Dendritic cell treated with granulocyte-macrophage colony-stimulating factor and Interleukin-4, amounts not matched to agents 40 ng/mL and 50 ng/mL, for 4 days (primary cell): ENCODE measurements at regions not wholly inside any gene's neighbourhood (a gene's known extent, or its start where the extent isn't known, plus 50 kb on each side); places are given as distances from the start of the nearest gene placed in this dataset.
A peak's percentile ranks its signal among the peaks of the same experiment; 100 is the strongest.

ENCODE experiments used
- H3K27ac Mint-ChIP-seq: one replicate; pipeline ENCODE4 v1.8.0; 2022; ENCODE audit warnings: mild to moderate bottlenecking, mixed read lengths
- H3K27me3 Mint-ChIP-seq: one replicate; pipeline ENCODE4 v1.8.0; 2022; ENCODE audit warnings: mild to moderate bottlenecking, mixed read lengths
- H3K36me3 Mint-ChIP-seq: one replicate; pipeline ENCODE4 v1.8.0; 2022; ENCODE audit warnings: low read depth, mixed read lengths
- H3K4me1 Mint-ChIP-seq: one replicate; pipeline ENCODE4 v1.8.0; 2022; ENCODE audit warnings: low read depth, mixed read lengths
- H3K4me3 Mint-ChIP-seq: one replicate; pipeline ENCODE4 v1.8.0; 2022; ENCODE audit warnings: mild to moderate bottlenecking, moderate library complexity, mixed read lengths
- H3K9me3 Mint-ChIP-seq: one replicate; pipeline ENCODE4 v1.8.0; 2022; ENCODE audit warnings: mixed read lengths
- intact Hi-C: fragments of 100-400 bp; cut with micrococcal nuclease; formaldehyde crosslinking; loops from one replicate; pipeline ENCODE4 v1.15.0; 2022

DNA sequence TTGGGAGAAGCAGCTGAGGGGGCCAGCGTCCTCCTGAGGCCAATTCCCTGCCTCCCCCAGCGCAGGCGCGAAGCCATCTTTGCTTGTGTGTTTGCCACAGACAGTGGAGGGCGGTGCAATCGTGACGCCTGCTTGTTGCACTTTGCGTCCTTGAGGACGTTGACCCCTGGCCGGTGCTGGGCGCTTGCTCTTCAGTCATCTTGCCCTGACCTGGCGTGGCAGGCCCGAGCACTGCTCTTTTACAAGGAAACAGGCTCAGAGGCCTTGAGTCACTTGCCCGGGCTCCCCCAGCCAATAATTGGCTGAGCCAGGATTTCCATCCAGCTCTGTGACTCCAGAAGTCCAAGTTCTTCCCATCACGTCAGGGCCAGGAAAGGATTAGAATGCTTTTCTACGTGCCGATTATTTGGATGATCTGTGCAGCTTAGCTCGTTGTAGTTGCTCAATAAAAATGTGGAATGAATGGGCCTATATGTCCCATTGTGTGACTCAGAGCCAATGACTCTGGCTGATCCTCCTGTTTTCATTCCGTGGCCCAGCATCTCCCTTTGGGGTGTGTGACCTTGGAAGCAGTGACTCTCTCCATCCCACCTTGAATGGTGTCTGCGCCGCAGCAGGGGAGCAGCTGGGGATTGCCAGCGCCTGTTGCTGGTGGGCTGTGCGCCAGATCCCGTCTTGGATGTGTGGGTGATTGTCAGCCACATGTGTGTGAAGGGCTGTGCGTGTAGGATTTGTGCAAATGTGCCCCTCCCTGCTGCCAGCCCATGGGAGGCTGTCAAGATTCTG lies 214.1 kb downstream of the SEC14L1 start:
- Mint-ChIP-seq H3K4me3 (no peak overlapping the region), H3K36me3 (peaks cover 47% of the 10 kb centered on the region), H3K27ac (no peak overlapping the region), H3K27me3 (no peaks in the 10 kb centered on the region), H3K4me1 (peaks cover 73% of the 10 kb centered on the region), H3K9me3 (no peaks in the 10 kb centered on the region)
- intact Hi-C loops = no loop called here

DNA sequence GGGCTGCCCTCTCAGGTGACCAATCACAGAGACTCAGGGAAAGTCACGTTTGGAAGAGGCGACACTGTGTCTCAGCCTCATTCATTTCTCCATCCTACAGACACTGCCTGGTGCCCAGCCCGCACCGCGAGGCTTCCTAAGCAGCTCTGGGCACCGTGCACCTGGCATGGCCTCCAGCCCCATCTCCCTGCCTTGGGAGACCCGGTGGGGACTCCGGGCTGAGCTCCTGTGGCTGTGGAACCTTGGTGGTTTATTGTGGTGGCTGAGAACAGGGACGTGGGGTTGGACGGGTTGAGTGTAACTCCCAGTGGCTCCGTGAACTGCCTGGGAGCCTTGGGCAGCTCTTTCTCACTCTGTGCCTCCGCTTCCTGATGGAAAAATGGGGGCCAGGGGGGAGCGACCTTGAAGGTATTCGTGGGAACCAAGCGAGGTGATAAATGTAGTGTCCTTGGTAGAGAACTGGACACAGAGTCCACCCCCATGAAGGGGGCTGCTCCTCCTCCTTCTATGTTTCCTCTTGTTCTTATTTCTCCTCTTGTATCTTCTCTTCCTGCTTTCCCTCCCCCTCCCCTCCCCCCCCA lies 215.4 kb downstream of the SEC14L1 start:
- Mint-ChIP-seq H3K27ac (no peak overlapping the region), H3K9me3 (no peaks in the 10 kb centered on the region), H3K36me3 (peaks cover 41% of the 10 kb centered on the region), H3K27me3 (no peaks in the 10 kb centered on the region), H3K4me3 (no peak overlapping the region), H3K4me1 (peaks cover 62% of the 10 kb centered on the region)
- intact Hi-C loops = no loop called here

DNA sequence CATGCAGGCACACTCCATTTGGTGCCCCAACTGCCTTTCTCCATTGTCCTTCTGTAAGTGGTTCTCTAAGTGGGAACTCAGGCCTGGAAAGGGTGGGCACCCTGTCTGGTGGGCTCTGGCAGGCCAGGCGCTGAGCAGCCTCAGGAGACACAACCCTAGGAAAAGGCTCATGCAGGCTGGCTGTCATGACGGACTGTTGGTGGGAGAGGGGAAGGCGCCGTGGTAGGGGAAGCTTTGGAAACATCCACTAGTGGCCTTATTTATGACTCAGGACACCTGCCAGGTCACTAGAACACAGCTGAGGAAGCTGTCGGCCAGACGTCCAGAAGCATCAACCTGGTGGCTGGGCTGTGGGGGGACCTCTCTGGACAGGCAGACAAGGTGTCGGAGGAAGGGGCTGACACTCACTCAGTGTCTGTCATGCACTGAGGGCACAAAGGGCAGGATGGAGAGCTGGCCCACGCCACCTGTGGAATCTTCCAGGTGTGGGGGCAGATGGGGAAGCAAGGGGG lies 216.0 kb downstream of the SEC14L1 start:
- Mint-ChIP-seq H3K4me1 (peaks cover 63% of the 10 kb centered on the region), H3K27ac (no peak overlapping the region), H3K36me3 (peaks cover 36% of the 10 kb centered on the region), H3K4me3 (no peak overlapping the region), H3K27me3 (no peaks in the 10 kb centered on the region), H3K9me3 (no peaks in the 10 kb centered on the region)
- intact Hi-C loops = no loop called here

DNA sequence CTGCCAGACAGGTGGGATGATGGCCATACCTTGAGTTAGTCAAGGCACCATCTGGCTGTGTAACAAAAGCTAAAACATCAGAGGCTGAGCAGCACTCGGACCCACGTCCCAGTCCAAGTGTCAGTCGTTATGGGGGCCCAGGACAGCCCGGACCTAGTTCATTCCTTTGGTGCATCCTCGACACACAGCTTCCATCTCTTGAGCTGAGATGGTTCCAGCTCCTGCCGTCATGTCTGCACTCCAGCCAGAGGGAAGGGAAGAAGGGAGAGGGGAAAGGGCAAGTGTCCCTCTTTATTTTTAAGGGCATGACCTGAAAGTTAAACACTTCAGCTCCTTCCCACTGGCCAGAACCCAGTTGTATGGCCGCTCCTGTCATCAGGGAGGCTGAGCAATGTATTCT lies 218.0 kb downstream of the SEC14L1 start:
- Mint-ChIP-seq H3K9me3 (no peaks in the 10 kb centered on the region), H3K4me1 (peaks cover 74% of the 10 kb centered on the region), H3K27ac (no peak overlapping the region), H3K36me3 (peaks cover 35% of the 10 kb centered on the region), H3K27me3 (no peaks in the 10 kb centered on the region), H3K4me3 (no peak overlapping the region)
- intact Hi-C loops = no loop called here

DNA sequence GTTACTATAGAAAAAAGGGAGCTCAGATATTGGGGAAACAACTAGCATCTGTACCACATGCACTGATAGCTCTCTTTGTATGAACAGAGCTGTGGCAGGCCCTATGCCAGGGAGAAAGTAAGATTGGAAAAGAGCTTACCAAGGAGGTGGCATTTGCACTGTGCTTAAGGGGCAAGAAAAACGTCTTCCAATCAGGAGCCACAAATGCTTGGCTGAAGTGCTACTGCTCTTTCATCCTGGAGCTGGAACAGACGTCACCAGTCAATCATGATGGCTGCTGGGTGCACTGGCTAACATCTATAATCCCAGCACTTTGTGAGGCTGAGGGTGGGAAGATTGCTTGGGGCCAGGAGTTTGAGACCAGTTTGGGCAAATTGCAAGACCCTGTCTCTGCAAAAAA lies 218.5 kb downstream of the SEC14L1 start:
- no peaks in the 10 kb centered on the region for H3K9me3 Mint-ChIP-seq
- H3K4me1 Mint-ChIP-seq = peaks cover 74% of the 10 kb centered on the region
- no peak overlapping the region for H3K4me3 Mint-ChIP-seq
- H3K27me3 Mint-ChIP-seq = no peaks in the 10 kb centered on the region
- H3K36me3 Mint-ChIP-seq = peaks cover 39% of the 10 kb centered on the region
- intact Hi-C loops = no loop called here
- H3K27ac Mint-ChIP-seq = no peak overlapping the region

DNA sequence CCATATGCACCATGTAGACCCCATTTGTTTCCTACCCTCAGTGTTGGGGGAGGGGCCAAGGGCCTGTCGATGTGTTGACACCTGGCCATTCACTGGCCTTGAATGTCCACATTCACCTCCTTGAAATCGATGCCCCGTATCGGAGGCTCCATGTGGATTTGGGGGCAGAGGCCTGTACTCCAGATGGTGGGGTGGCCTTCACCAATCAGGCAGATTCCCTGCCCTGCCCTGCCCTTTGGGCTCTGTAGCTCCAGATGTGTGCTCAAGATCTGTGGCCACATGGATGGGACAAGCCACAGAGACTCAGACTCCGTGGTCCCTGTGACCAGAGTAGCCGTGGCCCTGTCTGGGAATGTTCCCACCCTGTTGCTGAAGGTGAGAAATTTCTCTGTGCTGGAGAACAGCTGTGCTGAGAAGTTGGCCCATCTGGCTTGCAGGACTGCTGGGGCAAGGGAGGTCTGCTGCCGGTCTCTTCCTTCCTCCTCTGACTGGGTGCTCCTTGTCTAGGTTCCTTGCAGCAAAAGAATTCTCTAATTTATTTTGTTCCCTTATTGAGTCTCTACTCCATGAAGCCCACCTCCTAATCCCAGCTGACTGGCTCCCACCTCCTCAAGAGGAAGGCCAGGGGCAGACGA lies 221.3 kb downstream of the SEC14L1 start:
- H3K4me1 Mint-ChIP-seq = peaks cover 74% of the 10 kb centered on the region
- no peak overlapping the region for H3K27ac Mint-ChIP-seq

DNA sequence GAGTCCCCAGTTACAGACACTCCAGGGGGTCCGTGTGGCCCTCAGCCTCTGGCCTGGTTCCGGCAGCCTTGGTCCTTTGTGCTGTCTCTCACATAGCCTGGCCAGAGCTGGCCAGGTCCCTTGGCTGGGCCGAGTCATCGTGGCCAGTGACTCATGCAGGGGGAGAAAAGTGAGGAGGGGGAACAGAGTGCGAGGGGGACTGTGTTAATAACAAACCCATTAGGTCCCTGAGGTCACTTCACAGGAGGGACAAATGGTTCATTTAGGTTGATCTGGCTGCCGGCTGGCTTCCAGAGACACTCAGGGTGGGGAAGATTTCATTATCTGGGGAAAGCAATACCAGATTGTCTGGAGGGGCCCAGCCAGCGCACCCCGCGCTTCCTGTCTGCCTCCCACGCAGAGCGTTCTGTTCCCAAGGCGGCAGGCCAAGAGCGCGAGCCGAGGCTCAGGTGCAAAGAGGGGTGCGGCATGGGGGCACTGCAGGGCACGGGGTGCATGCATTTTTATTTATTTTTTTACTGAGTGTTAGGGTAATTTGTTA lies 223.1 kb downstream of the SEC14L1 start:
- Mint-ChIP-seq H3K27ac (peak overlapping the region; percentile 65), H3K4me3 (no peak overlapping the region), H3K4me1 (peaks cover 77% of the 10 kb centered on the region), H3K36me3 (peaks cover 50% of the 10 kb centered on the region), H3K9me3 (no peaks in the 10 kb centered on the region), H3K27me3 (no peaks in the 10 kb centered on the region)
- intact Hi-C loops = no loop called here

More for the DNA sequence above, 221.3 kb downstream of the SEC14L1 start:
- Mint-ChIP-seq H3K27me3 (no peaks in the 10 kb centered on the region), H3K36me3 (peaks cover 47% of the 10 kb centered on the region), H3K9me3 (no peaks in the 10 kb centered on the region), H3K4me3 (no peak overlapping the region)
- intact Hi-C loops = no loop called here

DNA sequence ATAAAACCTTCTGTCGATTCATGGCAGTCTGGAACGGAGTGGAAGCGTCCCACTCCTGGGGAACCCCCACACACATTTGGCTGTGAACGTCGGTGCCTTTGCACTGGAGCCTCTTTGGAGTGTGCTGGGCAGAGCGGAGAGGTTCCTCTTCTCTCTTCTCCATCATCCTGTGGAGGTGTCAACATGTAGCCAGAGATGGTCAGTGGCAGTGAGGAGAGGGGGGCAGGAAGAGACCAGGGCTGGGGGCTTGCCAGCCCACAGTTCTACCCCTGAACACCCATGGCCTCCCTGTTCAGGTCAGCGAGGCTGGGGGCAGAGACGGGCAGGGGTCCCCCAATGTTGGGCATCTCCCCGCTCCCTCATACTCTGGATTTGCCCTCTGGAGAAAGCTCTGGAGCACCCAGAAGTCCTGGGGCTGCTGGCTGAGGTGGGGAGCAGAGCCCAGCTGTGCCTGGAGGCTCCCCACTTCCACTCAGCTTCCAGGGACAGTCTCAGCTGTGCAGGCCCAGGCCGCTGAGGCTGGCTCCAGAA lies 223.7 kb downstream of the SEC14L1 start:
- no peaks in the 10 kb centered on the region for H3K27me3 Mint-ChIP-seq
- H3K9me3 Mint-ChIP-seq = no peaks in the 10 kb centered on the region
- peaks cover 80% of the 10 kb centered on the region for H3K4me1 Mint-ChIP-seq
- H3K36me3 Mint-ChIP-seq = peaks cover 44% of the 10 kb centered on the region
- H3K27ac Mint-ChIP-seq = peak overlapping the region; percentile 65
- H3K4me3 Mint-ChIP-seq = no peak overlapping the region
- intact Hi-C loops = no loop called here

DNA sequence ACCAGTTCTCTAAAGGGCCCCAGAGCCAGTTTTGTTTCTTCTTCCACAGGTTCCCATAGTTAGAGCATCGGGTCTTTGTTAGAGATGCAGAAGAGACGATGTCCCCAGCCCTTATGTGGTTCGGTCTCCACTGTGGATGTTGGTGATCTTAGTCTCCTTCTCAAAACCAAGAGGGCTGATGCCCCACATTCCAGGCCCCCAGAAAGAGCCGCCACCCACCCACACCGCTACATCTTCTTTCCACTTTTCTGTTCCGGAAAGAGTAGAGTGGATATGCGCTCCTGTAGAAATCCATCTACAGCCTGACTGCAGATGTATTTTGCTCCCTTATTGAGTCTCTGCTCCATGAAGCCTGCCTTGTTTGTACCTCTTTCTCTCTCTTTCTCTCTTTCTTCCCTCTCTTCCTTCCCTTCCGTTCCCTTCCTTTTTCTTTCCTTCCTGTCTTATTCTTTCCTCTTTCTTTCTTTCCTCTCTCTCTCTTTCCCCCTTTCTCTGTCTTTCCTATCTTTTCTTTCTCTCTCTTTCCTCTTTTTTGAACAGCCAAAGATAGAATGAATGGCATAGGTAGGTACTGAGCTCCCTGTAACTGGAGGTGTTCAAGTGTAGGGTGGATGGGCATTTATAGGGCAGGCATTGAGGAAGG lies 224.3 kb downstream of the SEC14L1 start:
- H3K27ac Mint-ChIP-seq = peak overlapping the region; percentile 57

DNA sequence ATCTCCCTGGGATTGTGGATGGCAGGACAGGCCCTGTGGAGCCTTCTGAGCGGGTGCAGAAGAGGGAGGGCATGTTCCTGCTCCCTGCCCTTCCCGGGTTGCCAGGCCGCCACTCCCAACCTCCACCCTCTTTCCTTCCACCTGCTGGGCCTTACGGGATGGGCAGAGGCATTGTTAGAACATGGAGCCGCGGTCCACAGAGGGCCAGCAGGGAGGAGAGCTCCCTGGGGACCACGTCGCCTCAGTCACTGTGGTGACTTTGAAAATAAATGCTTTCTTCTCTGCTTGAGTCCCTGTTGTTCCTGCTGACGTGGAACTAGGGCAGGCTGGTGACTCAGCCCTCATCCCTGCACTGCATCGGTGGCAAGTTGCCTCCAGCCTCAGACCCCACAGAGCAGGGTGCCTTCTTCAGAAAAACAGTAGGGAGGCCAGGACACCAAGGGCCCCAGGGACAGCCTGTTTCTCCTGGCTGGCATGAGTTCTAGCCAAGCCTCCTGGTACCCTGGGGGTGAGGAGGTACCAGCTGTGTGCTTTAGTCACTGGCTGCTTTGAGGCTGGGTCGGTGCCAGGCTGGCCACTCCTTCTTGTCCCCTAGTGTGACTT lies 224.9 kb downstream of the SEC14L1 start:
- Mint-ChIP-seq H3K9me3 (no peaks in the 10 kb centered on the region), H3K27ac (peak overlapping the region; percentile 57), H3K4me1 (peaks cover 90% of the 10 kb centered on the region), H3K36me3 (peaks cover 43% of the 10 kb centered on the region), H3K4me3 (no peak overlapping the region), H3K27me3 (no peaks in the 10 kb centered on the region)
- intact Hi-C loops = no loop called here

More for the DNA sequence above, 224.3 kb downstream of the SEC14L1 start:
- H3K27me3 Mint-ChIP-seq = no peaks in the 10 kb centered on the region
- H3K4me3 Mint-ChIP-seq = no peak overlapping the region
- peaks cover 43% of the 10 kb centered on the region for H3K36me3 Mint-ChIP-seq
- intact Hi-C loops = no loop called here
- peaks cover 84% of the 10 kb centered on the region for H3K4me1 Mint-ChIP-seq
- no peaks in the 10 kb centered on the region for H3K9me3 Mint-ChIP-seq

DNA sequence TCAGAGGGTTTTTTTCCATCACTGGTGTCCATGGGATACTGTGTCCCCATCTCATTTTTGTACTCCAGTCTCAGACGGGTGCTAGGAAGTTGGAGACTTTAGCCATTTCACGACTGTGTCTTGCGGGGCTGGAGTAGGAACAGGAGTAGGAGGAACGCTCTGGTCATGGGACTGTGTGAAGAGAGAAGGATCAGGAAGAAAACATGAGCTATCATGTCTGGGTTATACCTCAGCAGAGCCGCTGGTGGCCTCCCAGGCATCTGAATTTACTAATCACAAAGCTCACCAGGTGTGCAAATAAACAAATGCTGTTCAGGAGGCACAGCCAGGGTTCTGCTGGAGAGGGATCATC lies 225.4 kb downstream of the SEC14L1 start:
- peaks cover 43% of the 10 kb centered on the region for H3K36me3 Mint-ChIP-seq
- H3K27ac Mint-ChIP-seq = peak overlapping the region; percentile 57
- H3K4me1 Mint-ChIP-seq = peaks cover 92% of the 10 kb centered on the region
- H3K9me3 Mint-ChIP-seq = no peaks in the 10 kb centered on the region
- H3K27me3 Mint-ChIP-seq = no peaks in the 10 kb centered on the region
- H3K4me3 Mint-ChIP-seq = no peak overlapping the region
- intact Hi-C loops = no loop called here

DNA sequence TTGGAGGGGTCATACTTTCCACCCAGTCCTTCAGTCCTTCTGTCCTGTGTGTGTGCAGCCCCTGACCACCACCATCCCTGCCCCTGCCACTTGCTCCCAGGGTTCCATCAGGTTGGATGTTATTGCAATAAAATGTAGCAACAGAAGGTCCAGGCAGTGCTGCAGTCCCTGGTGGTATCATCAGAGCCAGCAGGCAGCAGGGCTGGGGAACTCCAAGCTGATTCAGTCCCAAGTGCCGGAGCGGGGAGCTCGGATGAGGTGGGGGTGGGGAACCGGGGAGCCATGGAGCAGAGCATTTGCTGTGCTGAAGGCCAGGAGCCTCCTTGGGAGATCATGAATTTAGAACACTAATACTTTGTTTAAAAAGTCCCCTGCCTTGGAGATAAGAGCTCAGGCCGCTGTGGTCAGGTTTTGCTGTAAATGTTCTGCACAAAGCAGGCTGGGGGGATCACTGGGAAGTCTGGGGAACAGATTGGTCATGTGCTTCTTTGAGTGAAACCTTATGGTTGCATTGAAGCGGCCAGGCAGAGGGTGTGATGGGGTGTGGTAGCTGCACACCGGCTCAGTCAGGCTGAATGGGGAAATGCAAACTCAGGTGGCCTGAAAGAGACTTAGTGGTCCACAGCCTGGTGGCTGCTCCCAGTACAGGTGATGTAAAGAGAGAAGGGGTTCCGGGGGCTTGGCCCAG lies 225.9 kb downstream of the SEC14L1 start:
- peaks cover 92% of the 10 kb centered on the region for H3K4me1 Mint-ChIP-seq
- intact Hi-C loops = no loop called here
- no peaks in the 10 kb centered on the region for H3K27me3 Mint-ChIP-seq
- H3K27ac Mint-ChIP-seq = peak overlapping the region; percentile 57
- H3K9me3 Mint-ChIP-seq = no peaks in the 10 kb centered on the region
- peaks cover 43% of the 10 kb centered on the region for H3K36me3 Mint-ChIP-seq
- no peak overlapping the region for H3K4me3 Mint-ChIP-seq

DNA sequence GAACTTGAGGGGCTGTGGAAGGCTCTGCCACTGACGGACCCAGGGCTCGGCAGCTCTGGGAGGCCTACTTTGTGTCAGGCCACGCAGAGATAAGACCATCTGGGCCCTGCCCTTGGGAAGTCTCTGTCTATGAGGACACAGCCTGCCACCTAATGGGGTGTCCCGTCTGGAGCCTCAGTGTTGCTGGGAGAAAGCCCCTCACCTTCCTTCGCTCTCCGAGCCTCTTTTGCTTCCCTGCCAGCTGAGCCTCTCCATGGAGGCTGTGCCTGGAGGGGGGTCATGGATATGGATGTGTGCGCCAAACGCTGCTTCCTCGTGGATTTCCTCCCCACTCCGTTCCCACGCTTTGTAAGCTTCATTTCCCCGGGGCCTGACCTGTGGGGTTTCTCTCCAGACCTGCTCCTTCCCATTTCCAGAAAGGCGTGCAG lies 228.8 kb downstream of the SEC14L1 start:
- H3K9me3 Mint-ChIP-seq = no peaks in the 10 kb centered on the region
- peaks cover 34% of the 10 kb centered on the region for H3K36me3 Mint-ChIP-seq
- no peak overlapping the region for H3K4me3 Mint-ChIP-seq
- intact Hi-C loops = no loop called here
- H3K4me1 Mint-ChIP-seq = peaks cover 83% of the 10 kb centered on the region
- no peaks in the 10 kb centered on the region for H3K27me3 Mint-ChIP-seq
- no peak overlapping the region for H3K27ac Mint-ChIP-seq
